K562 (cell line): ENCODE measurements at regions not wholly inside any gene's neighbourhood (a gene's known extent, or its start where the extent isn't known, plus 50 kb on each side); places are given as distances from the start of the nearest gene placed in this dataset.

Experiments used
- ATAC-seq: fragments of 200-7000 bp; cut with Tn5 transposase; 3 replicates; pipeline ENCODE4 v1.9.1; 2020; ENCODE audit warnings: moderate library complexity
- BruUV-seq: library from RNA; stranded (reverse); fragments of 400-500 nt; replicated peaks from 2 replicates; lab custom pipeline; 2021; lab: Mats Ljungman, UMichigan
- CTCF ChIA-PET: fragments of 300-600 bp; formaldehyde crosslinking; extraction: SDS; loops from one replicate; lab custom pipeline; 2021; ENCODE audit warnings: low intra/inter-chr PET ratio; lab: Yijun Ruan, JAX
- POLR2A ChIA-PET: fragments of 300-600, 350-650 bp; sonication (Branson Sonifier 250); formaldehyde crosslinking; extraction: SDS; loops from one replicate; lab custom pipeline; 2021; ENCODE audit warnings: antibody characterized with exemption, inconsistent platforms; lab: Yijun Ruan, JAX
- DNase-seq, 4 experiments: peaks; one replicate each; pipeline versions ENCODE4 v3.0.0 to v3.0.0-alpha.2; 2011 to 2018; ENCODE audit warnings: low spot score in 3 of 4, mixed read lengths in 3 of 4; ENCODE audit errors: extremely low read depth in 1 of 4
- FAIRE-seq: peaks from 2 replicates; lab custom pipeline; 2011; peaks lifted over from hg19 to GRCh38; lab: Jason Lieb, UNC
- H2AFZ ChIP-seq: 2 replicates; pipeline ENCODE4 v1.6.0; 2011; ENCODE audit warnings: low read depth, low read length, control low read depth, inconsistent platforms
- H3K27ac ChIP-seq: fragments of 200-600 bp; 3 replicates; pipeline ENCODE4 v1.8.0; 2011; ENCODE audit warnings: low read depth, mild to moderate bottlenecking, control low read depth, inconsistent platforms, low read length, moderate library complexity, mixed read lengths; ENCODE audit errors: extremely low read depth
- H3K27me3 ChIP-seq, 2 experiments: fragments of 300-600 bp in 1 of 2; 2 replicates in 1 of 2; 3 replicates in 1 of 2; pipeline versions ENCODE4 v1.6.0 to v1.8.0; 2011; ENCODE audit warnings: inconsistent platforms in 2 of 2, low read length in 2 of 2, mild to moderate bottlenecking in 1 of 2, mixed read lengths in 1 of 2, moderate library complexity in 1 of 2; ENCODE audit not compliant: control insufficient read depth in 2 of 2, insufficient read depth in 2 of 2
- H3K36me3 ChIP-seq: fragments of 300-600 bp; 3 replicates; pipeline ENCODE4 v1.8.0; 2011; ENCODE audit warnings: mild to moderate bottlenecking, low read length, inconsistent platforms; ENCODE audit not compliant: control insufficient read depth, insufficient read depth
- H3K4me1 ChIP-seq, 2 experiments: fragments of 200-600 bp in 1 of 2; replicated peaks in 1 of 2; 2 replicates in 1 of 2; 3 replicates in 1 of 2; pipeline versions ENCODE4 v1.5.1 to v1.8.0; 2011; ENCODE audit warnings: inconsistent platforms in 2 of 2, low read length in 2 of 2, mild to moderate bottlenecking in 1 of 2, mixed read lengths in 1 of 2, moderate library complexity in 1 of 2; ENCODE audit not compliant: control insufficient read depth in 2 of 2, insufficient read depth in 2 of 2
- H3K4me2 ChIP-seq: 2 replicates; pipeline ENCODE4 v1.6.1; 2011; ENCODE audit warnings: low read length, control low read depth, inconsistent platforms, mixed read lengths; ENCODE audit not compliant: insufficient read depth
- H3K4me3 ChIP-seq: fragments of 200-600 bp; sonication (generic), shearing (Covaris generic); 2 replicates; pipeline ENCODE4 v1.5.1; 2016; ENCODE audit warnings: control low read depth, inconsistent platforms
- H3K79me2 ChIP-seq: fragments of 200-600 bp; 3 replicates; pipeline ENCODE4 v1.8.0; 2011; ENCODE audit warnings: low read length, inconsistent platforms; ENCODE audit not compliant: control insufficient read depth, insufficient read depth
- H3K9ac ChIP-seq, 2 experiments: 2 replicates each; pipeline versions ENCODE4 v1.6.0 to v1.6.1; 2011; ENCODE audit warnings: low read depth in 2 of 2, low read length in 2 of 2, control low read depth in 1 of 2, inconsistent platforms in 1 of 2, mild to moderate bottlenecking in 1 of 2, mixed read lengths in 1 of 2; ENCODE audit not compliant: insufficient read depth in 1 of 2
- H3K9me1 ChIP-seq: one replicate; pipeline ENCODE4 v1.6.0; 2011; ENCODE audit warnings: inconsistent platforms, mild to moderate bottlenecking, low read length, moderate library complexity; ENCODE audit not compliant: control insufficient read depth, insufficient read depth
- H3K9me3 ChIP-seq: replicated peaks from 2 replicates; pipeline ENCODE4 v1.5.1; 2011; ENCODE audit warnings: low read depth, low read length, inconsistent platforms; ENCODE audit not compliant: control insufficient read depth, insufficient read depth
- H4K20me1 ChIP-seq: replicated peaks from 2 replicates; pipeline ENCODE4 v1.6.1; 2011; ENCODE audit warnings: low read length, inconsistent platforms, mixed read lengths; ENCODE audit not compliant: control insufficient read depth, insufficient read depth
- CBFB ChIP-seq: sonication (generic); formaldehyde crosslinking; IDR thresholded peaks from 2 replicates; pipeline ENCODE4 v1.4.0; 2020; ENCODE audit warnings: mild to moderate bottlenecking, missing genetic modification reagents
- CCAR2 ChIP-seq: fragments of 200-400 bp; formaldehyde crosslinking; IDR thresholded peaks from 2 replicates; pipeline ENCODE4 v1.6.1; 2017; ENCODE audit warnings: mild to moderate bottlenecking, low read depth, low read length
- GTF2E2 ChIP-seq: fragments of 200-800 bp; sonication (Bioruptor generic); IDR thresholded peaks from 2 replicates; pipeline ENCODE4 v1.6.1; 2016; ENCODE audit warnings: missing genetic modification characterization, missing compliant biosample characterization
- KDM5B ChIP-seq: fragments of 200-600 bp; sonication (generic); IDR thresholded peaks from 2 replicates; pipeline ENCODE4 v1.6.1; 2012; ENCODE audit warnings: low read depth, mild to moderate bottlenecking, moderate library complexity, low read length, control low read depth, inconsistent platforms; ENCODE audit not compliant: insufficient replicate concordance
- NFXL1 ChIP-seq: fragments of 450-650 bp; formaldehyde crosslinking; IDR thresholded peaks from 2 replicates; pipeline ENCODE4 v1.4.0; 2021; ENCODE audit warnings: mild to moderate bottlenecking
- PHF21A ChIP-seq: fragments of 450-650 bp; IDR thresholded peaks from 2 replicates; pipeline ENCODE4 v1.6.1; 2017; ENCODE audit warnings: low read depth, borderline replicate concordance
- PRMT5 ChIP-seq: sonication (generic); formaldehyde crosslinking; IDR thresholded peaks from 2 replicates; pipeline ENCODE4 v1.5.0; 2020; ENCODE audit warnings: missing genetic modification reagents
- RERE ChIP-seq: sonication (generic); formaldehyde crosslinking; IDR thresholded peaks from 2 replicates; pipeline ENCODE4 v1.8.0; 2023; ENCODE audit warnings: missing genetic modification reagents, mild to moderate bottlenecking, borderline replicate concordance
- SIN3A ChIP-seq, 2 experiments: fragments of 150-350 bp in 1 of 2; IDR thresholded peaks; 2 replicates each; pipeline ENCODE4 v1.6.1; 2011 to 2016; ENCODE audit warnings: borderline replicate concordance in 2 of 2, low read depth in 2 of 2, low read length in 2 of 2, mild to moderate bottlenecking in 2 of 2, moderate library complexity in 2 of 2; ENCODE audit not compliant: control insufficient read depth in 1 of 2
- SIX5 ChIP-seq, 2 experiments: IDR thresholded peaks; 2 replicates each; pipeline ENCODE4 v1.6.1; 2011; ENCODE audit warnings: low read length in 2 of 2, borderline replicate concordance in 1 of 2, low read depth in 1 of 2, mild to moderate bottlenecking in 1 of 2, moderate library complexity in 1 of 2; ENCODE audit not compliant: insufficient read depth in 1 of 2
- SMARCB1 ChIP-seq: IDR thresholded peaks from 2 replicates; pipeline ENCODE4 v1.6.1; 2011; ENCODE audit warnings: improper control_type of control experiment, low read depth; ENCODE audit not compliant: insufficient read length
- SUPT5H ChIP-seq: fragments of 450-650 bp; IDR thresholded peaks from 2 replicates; pipeline ENCODE4 v1.6.1; 2016
- TAF7 ChIP-seq: fragments of 450-650 bp; IDR thresholded peaks from 2 replicates; pipeline ENCODE4 v1.6.1; 2016; ENCODE audit warnings: missing genetic modification characterization, missing compliant biosample characterization
- USF1 ChIP-seq: sonication (generic); formaldehyde crosslinking; IDR thresholded peaks from 2 replicates; pipeline ENCODE4 v1.9.0; 2022; ENCODE audit warnings: mild to moderate bottlenecking, missing genetic modification reagents
- ZNF274 ChIP-seq: IDR thresholded peaks from 2 replicates; pipeline ENCODE4 v1.6.1; 2011; ENCODE audit warnings: low read depth, mild to moderate bottlenecking, low read length, moderate library complexity, borderline replicate concordance
- ZNF311 ChIP-seq: fragments of 250-450 bp; sonication (Bioruptor Pico); IDR thresholded peaks from 2 replicates; pipeline ENCODE4 v1.4.0; 2020; ENCODE audit warnings: mild to moderate bottlenecking, moderate library complexity
- ZNF707 ChIP-seq: fragments of 250-450 bp; sonication (Bioruptor Pico); conservative IDR thresholded peaks from 2 replicates; pipeline ENCODE4 v1.8.0; 2022; ENCODE audit warnings: inconsistent platforms, mild to moderate bottlenecking, moderate library complexity
- WGBS: fragments of 100-300 bp; shearing (Covaris generic); methylation state at CpG from one replicate; pipeline ENCODE4 v1.1.6; 2016; ENCODE audit warnings: low coverage, mixed read lengths; ENCODE audit not compliant: insufficient coverage; ENCODE audit errors: missing lambda C conversion rate; 5-methylcytosine and 5-hydroxymethylcytosine counted together
- in situ Hi-C: fragments of 300-500 bp; cut with MboI; formaldehyde crosslinking; loops from 4 replicates; pipeline ENCODE4 v1.15.0; 2018; ENCODE audit warnings: inconsistent platforms, mixed read lengths
- intact Hi-C: fragments of 100-400 bp; cut with micrococcal nuclease; formaldehyde crosslinking; loops from 2 replicates; pipeline ENCODE4 v1.14.2; 2022

DNA sequence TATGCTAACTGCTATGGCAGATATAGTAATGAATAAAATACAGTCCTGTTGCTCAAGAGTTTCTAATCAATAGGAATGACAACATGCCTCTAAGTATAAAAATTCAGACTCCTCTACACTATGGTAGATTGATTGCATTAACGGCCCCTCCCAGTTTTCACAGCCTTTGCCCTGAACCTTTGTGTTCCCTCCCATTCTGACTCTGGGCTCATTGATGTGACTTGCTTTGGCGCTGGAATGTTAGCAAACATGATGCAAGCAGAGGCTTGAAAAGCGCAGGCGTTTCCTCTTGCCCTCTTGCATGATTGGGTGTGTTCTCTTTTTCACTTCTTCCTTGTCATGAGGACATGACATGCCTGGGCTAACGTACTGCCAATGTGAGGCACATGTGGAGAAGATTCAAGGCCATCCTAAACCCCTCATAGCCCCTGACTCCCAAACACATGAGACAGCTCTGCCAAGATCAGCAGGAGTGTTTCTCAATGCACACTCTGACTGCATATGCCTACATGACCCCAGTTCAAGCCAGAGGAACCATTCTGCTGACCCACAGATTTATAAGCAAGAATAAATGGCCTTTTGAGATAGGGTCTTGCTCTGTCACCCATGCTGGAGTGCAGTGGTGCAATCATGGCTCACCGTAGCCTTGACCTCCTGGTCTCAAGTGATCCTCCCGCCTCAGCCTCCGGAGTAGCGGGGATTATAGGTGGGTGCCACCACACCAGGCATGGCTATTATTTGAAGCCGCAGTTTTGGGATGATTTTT is 49.7 kb upstream of the CD28 start:
- Histone ChIP-seq H4K20me1 (no peaks in the 10 kb centered on the region), H3K36me3 (no peaks in the 10 kb centered on the region), H3K9ac (no peak overlapping the region), H3K9me1 (no peaks in the 10 kb centered on the region), H3K4me2 (no peak overlapping the region), H2AFZ (no peak overlapping the region), H3K79me2 (no peaks in the 10 kb centered on the region), H3K27ac (no peak overlapping the region), H3K4me3 (no peak overlapping the region), H3K27me3 (peaks cover 0 to 19% of the 10 kb centered on the region in 2 experiments; a peak in 3 of 5 replicates), H3K4me1 (no peaks in the 10 kb centered on the region), H3K9me3 (no peaks in the 10 kb centered on the region)
- intact Hi-C loops = no loop called here
- DNase-seq (no peak), ATAC-seq (no peak), FAIRE-seq (no peak)
- ChIA-PET CTCF (no interaction called here), POLR2A (no interaction called here)
- 0% methylated on average over 10 of the region's 10 CpGs for WGBS
- in situ Hi-C loops = no loop called here
- BruUV-seq = no TSS peak
- TF ChIP-seq SIN3A (IDR thresholded peaks at IDR 0.05; ENCODE audit: borderline replicate concordance in 2 of 2, control insufficient read depth in 1 of 2, low read depth in 2 of 2, low read length in 2 of 2) (no peak), PHF21A (no peak), ZNF311 (no peak), CBFB (CRISPR knock-in tag) (no peak), USF1 (CRISPR knock-in tag) (no peak), NFXL1 (CRISPR knock-in tag) (no peak), GTF2E2 (tag) (no peak), PRMT5 (CRISPR knock-in tag) (no peak), SUPT5H (no peak), SMARCB1 (no peak), ZNF707 (CRISPR knock-in tag) (no peak), CCAR2 (no peak), SIX5 (IDR thresholded peaks at IDR 0.05; ENCODE audit: borderline replicate concordance in 1 of 2, insufficient read depth in 1 of 2, low read depth in 1 of 2, low read length in 2 of 2) (no peak), TAF7 (no peak), RERE (CRISPR knock-in tag) (no peak), ZNF274 (no peak), KDM5B (no peak)
